ENCODE measurements at regions not wholly inside any gene's neighbourhood (a gene's known extent, or its start where the extent isn't known, plus 50 kb on each side); places are given as distances from the start of the nearest gene placed in this dataset.

DNA sequence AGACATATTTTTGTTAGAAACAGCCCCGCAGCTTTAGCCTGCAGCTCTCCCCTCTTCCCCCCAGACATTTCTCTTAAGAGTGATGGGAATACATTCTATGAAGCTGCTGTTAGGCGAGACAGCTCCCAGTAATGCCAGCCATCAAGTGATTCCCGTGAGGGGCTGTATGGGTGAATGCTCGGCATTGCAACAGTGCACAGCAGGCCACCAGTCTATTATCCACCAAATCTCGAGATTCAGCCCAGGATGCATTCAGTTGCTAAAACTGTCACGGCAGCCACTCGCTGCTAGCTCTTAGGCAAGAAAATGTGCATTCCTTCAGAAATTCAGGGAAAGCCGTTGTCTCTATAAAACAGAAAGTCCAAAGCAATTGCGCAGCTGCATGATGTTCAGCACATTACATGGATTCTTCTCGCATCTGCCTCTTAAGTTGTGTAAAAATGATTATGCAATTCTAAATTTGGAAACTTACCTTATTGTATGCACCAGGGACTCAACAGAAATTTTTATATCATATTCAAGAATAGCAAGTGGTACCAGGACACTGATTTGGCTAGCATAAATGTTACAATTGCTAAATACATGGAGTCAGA is 211.3 kb upstream of the ARL4C start:
- TF ChIP-seq, protein P1, sequence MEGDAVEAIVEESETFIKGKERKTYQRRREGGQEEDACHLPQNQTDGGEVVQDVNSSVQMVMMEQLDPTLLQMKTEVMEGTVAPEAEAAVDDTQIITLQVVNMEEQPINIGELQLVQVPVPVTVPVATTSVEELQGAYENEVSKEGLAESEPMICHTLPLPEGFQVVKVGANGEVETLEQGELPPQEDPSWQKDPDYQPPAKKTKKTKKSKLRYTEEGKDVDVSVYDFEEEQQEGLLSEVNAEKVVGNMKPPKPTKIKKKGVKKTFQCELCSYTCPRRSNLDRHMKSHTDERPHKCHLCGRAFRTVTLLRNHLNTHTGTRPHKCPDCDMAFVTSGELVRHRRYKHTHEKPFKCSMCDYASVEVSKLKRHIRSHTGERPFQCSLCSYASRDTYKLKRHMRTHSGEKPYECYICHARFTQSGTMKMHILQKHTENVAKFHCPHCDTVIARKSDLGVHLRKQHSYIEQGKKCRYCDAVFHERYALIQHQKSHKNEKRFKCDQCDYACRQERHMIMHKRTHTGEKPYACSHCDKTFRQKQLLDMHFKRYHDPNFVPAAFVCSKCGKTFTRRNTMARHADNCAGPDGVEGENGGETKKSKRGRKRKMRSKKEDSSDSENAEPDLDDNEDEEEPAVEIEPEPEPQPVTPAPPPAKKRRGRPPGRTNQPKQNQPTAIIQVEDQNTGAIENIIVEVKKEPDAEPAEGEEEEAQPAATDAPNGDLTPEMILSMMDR (IDR thresholded peaks at IDR 0.05) = no peak
- TF ChIP-seq EP300 (IDR thresholded peaks at IDR 0.05) = no peak
- no peak for TF ChIP-seq POLR2A (IDR thresholded peaks at IDR 0.05)

All from tibial nerve (tissue), 4 donors.